HEK293 (cell line): ENCODE measurements at regions not wholly inside any gene's neighbourhood (a gene's known extent, or its start where the extent isn't known, plus 50 kb on each side); places are given as distances from the start of the nearest gene placed in this dataset.

Experiments
- HOXA7 ChIP-seq: sonication (generic); formaldehyde crosslinking; IDR thresholded peaks from 2 replicates; pipeline ENCODE4 v1.8.1; 2022; ENCODE audit warnings: missing genetic modification reagents, borderline replicate concordance
- KLF16 ChIP-seq: fragments of 450-650 bp; formaldehyde crosslinking; IDR thresholded peaks from 2 replicates; pipeline ENCODE4 v1.5.1; 2017; ENCODE audit warnings: missing biosample characterization, missing genetic modification characterization
- TSHZ1 ChIP-seq: fragments of 450-650 bp; formaldehyde crosslinking; IDR thresholded peaks from 2 replicates; pipeline ENCODE4 v1.5.1; 2016; ENCODE audit warnings: missing biosample characterization, missing genetic modification characterization, borderline replicate concordance
- ZNF274 ChIP-seq, 2 experiments: fragments of 200-500 bp in 1 of 2; fragments of 450-650 bp in 1 of 2; sonication (Bioruptor generic) in 1 of 2; formaldehyde crosslinking in 1 of 2; IDR thresholded peaks; 2 replicates each; pipeline versions ENCODE4 v1.5.1 to v1.6.1; 2014 to 2016; ENCODE audit warnings: borderline replicate concordance in 1 of 2, inconsistent platforms in 1 of 2, low read length in 1 of 2, missing biosample characterization in 1 of 2, missing genetic modification characterization in 1 of 2
- ZNF398 ChIP-seq: fragments of 450-650 bp; formaldehyde crosslinking; IDR thresholded peaks from 2 replicates; pipeline ENCODE4 v1.5.1; 2017; ENCODE audit warnings: missing biosample characterization, missing genetic modification characterization
- ZNF423 ChIP-seq: fragments of 450-650 bp; formaldehyde crosslinking; IDR thresholded peaks from 2 replicates; pipeline ENCODE4 v1.5.1; 2016; ENCODE audit warnings: missing biosample characterization, missing genetic modification characterization
- ZNF670 ChIP-seq: fragments of 450-650 bp; formaldehyde crosslinking; IDR thresholded peaks from 2 replicates; pipeline ENCODE4 v1.5.1; 2016; ENCODE audit warnings: missing biosample characterization, missing genetic modification characterization, low read depth
- ZNF701 ChIP-seq: fragments of 450-650 bp; formaldehyde crosslinking; IDR thresholded peaks from 2 replicates; pipeline ENCODE4 v1.5.1; 2016; ENCODE audit warnings: missing biosample characterization, missing genetic modification characterization
- ZNF768 ChIP-seq: fragments of 450-650 bp; formaldehyde crosslinking; IDR thresholded peaks from 2 replicates; pipeline ENCODE4 v1.5.1; 2018; ENCODE audit warnings: missing biosample characterization, mild to moderate bottlenecking, missing genetic modification characterization
- TF ChIP-seq, protein P1 (sequence below): fragments of 450-650 bp; formaldehyde crosslinking; IDR thresholded peaks from 2 replicates; pipeline ENCODE4 v1.5.1; 2016; ENCODE audit warnings: missing biosample characterization, missing genetic modification characterization

- TF ChIP-seq KLF16 (tag by site-specific recombination) (no peak), ZNF398 (tag by site-specific recombination) (no peak), ZNF670 (tag by site-specific recombination) (no peak), ZNF274 (IDR thresholded peaks at IDR 0.05; ENCODE audit: low read length) (no peak), ZNF274 (tag by site-specific recombination; IDR thresholded peaks at IDR 0.05; ENCODE audit: borderline replicate concordance) (no peak), ZNF701 (no peak), ZNF423 (tag by site-specific recombination) (no peak), TSHZ1 (tag by site-specific recombination) (no peak), HOXA7 (CRISPR knock-in tag) (no peak), ZNF768 (no peak)
- TF ChIP-seq, protein P1, sequence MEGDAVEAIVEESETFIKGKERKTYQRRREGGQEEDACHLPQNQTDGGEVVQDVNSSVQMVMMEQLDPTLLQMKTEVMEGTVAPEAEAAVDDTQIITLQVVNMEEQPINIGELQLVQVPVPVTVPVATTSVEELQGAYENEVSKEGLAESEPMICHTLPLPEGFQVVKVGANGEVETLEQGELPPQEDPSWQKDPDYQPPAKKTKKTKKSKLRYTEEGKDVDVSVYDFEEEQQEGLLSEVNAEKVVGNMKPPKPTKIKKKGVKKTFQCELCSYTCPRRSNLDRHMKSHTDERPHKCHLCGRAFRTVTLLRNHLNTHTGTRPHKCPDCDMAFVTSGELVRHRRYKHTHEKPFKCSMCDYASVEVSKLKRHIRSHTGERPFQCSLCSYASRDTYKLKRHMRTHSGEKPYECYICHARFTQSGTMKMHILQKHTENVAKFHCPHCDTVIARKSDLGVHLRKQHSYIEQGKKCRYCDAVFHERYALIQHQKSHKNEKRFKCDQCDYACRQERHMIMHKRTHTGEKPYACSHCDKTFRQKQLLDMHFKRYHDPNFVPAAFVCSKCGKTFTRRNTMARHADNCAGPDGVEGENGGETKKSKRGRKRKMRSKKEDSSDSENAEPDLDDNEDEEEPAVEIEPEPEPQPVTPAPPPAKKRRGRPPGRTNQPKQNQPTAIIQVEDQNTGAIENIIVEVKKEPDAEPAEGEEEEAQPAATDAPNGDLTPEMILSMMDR (tag by site-specific recombination) = no peak
Measured at GRCh38 chr22:27152033-27152432, 494.6 kb downstream of the MIAT start.
